HG03159 (cell line): ENCODE measurements at regions not wholly inside any gene's neighbourhood (a gene's known extent, or its start where the extent isn't known, plus 50 kb on each side); places are given as distances from the start of the nearest gene placed in this dataset.

Experiments used
- ATAC-seq: cut with Tn5 transposase; IDR thresholded peaks from one replicate; pipeline ENCODE4 v1.9.1; 2021; ENCODE audit warnings: mild to moderate bottlenecking, moderate library complexity; ENCODE audit not compliant: unreplicated experiment

DNA sequence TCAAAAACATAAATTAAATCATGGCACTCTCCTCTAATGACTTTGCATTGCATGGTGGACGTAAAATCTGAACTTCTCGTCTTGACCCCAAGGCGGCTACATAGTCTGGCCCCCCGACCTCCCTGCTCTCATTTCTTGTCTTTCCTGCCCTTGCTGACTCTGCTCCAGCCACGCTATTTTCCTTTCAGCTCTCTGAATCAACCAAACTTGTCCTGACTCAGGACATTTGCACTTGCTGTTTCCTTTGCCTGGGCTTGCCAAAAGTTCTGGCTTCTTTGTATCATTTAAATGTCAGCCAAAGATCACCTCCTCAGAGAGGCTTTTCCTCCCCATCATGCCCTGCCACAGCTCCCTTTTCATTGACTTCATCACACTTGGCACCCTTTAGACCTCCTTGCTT lies 107.7 kb upstream of the NFE2L3 start:
- no peak for ATAC-seq

- ATAC-seq = no peak
Observed at GRCh38 chr7:26046150-26046549, 105.8 kb upstream of the NFE2L3 start.

DNA sequence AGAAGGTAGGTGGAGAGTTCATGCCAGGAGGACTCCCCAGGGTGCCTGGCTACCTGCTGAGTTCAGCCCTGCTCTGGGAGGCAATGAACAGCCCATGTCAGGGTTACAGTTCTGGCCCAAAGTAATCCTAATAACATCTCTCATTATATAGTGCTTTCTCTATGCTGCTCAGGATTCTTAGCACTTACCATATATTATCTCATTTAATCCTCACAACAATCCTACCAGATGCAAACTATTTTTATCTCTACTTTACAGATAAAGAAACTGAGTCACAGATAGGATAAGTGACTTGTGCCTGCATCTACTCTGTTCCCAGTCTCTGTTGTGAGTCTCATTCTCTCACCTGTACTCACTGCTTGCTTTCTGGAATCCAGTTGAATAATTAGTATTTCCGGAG lies 105.1 kb upstream of the NFE2L3 start:
- ATAC-seq = no peak

DNA sequence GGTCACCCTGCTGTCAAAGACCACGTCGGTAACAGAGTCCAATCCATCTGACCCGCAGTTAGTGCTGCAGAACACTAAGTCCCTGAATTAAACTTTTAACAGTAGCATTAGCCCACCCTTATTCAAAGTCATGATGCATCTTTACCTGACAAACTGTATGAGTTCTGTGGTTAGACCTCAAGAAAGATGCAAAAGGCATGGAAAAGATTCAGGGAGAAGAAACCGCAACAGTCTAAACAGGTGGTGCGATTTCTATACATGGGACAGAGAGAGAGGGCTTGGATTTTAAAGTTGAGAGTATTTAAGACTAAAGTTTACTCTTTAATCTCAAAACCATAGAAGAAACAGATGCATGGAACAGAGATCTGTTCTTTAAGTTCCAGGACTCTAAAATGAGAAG lies 103.3 kb upstream of the NFE2L3 start:
- ATAC-seq = no peak

DNA sequence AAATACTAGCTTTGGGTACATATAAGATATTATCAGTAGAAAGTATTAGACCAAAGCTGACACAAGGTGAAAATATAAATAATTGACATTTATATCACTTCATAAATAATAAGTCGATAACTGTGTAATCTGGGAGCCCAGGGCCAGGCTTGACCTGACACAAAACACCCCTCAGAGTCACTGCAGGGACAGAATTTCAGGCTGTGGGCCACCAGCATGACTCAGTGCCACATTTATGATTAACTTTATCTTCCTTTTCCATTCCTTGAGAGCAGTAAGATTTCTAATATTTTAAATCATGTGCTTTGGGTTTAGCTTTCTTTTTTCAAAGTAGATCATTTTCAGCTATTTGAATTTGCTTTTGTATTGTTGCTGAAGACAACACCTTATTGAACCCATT lies 102.9 kb upstream of the NFE2L3 start:
- no peak for ATAC-seq

DNA sequence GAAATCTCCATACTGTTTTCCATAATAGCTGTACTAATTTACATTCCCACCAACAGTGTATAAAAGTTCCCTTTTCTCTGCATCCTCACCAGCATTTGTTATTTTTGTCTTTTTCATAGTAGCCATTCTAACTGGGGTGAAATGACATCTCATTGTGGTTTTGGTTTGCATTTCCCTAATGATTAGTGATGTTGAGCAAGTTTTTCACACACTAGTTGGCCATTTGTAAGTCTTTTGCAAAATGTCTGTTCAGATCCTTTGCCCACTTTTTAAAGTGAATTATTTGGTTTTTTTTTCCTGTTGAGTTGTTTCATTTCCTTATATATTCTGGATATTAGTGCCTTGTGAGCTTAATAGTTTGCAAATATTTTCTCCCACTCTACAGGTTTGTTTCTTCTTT lies 101.0 kb upstream of the NFE2L3 start:
- ATAC-seq = no peak

DNA sequence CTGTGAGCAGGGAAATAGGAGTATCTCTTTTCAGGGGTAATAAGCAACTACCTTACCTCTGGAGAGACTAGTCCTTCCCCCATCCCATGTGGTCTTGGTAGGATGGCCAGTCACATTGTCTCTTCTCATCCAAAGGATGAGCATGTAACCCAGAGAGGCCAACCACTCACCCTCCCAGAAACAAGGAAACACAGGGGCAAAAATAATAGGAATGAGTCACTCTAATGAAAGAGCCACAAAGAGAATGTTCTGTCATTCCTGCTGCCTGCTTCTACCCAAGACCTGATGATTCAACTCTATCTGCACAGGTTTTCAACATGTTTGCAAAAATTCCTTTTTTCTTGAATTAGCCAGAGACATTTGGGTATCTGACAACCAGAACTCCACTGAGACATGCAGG lies 99.3 kb upstream of the NFE2L3 start:
- no peak for ATAC-seq

DNA sequence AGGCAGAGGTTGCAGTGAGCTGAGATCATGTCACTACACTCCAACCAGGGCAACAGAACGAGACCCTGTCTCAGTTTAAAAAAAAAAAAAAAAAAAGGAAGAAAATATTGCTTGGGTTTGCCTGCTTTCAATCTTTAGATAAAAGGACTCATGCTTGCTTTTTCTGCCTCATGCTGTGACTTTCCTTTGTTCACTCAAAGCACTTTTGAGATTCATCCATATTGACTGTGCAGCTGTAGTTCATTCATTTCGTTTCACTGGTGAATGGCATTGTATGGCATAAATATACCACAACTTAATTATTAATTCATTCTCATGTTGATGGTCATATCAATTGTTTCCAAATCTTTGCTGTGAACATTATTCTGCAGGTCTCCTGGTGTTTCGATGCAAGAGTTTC lies 97.6 kb upstream of the NFE2L3 start:
- no peak for ATAC-seq

- ATAC-seq = no peak
Observed at GRCh38 chr7:26055241-26055640, 96.8 kb upstream of the NFE2L3 start.

DNA sequence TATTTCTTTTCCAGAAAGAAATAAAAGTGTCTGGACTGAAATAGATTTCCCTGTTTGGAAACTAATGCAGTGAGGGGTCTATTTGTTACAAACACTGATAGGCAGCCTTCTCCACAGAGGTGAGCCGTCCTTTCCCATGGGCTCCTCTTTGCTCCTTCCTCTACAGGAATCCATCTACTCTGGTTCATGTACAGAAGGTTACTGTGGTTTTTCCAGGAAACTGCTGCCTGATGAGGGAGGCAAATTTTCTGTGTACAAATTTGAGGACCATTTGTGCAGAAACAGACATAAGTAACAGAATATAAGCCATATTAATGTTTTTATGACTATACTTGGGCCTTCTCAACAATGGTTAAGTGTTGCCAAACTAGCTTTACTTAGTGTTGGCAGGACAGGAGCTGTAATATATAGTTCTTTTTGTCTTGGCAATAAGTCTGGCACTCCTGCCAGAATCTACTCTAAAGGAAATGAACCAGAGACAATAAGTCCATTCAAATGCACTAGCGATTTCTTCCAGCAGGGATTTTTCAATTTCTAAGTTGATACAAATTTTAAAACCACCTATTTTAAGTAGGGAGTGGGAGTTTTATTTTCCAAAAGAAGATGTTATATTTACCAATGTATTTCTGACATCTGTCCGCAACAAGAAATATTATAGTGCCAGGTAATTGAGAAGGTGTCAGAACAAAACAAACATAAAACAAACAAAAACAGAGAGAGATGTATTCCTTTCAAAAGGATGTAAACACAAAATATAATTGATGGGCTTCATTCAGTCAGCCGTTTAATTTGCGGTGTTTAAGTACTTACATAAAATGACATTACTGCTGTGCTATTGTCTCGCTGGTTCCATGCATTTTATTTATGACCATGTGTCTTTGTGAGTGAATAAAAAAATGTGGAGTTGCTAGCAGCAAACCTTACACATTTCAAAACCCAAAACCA lies 91.0 kb upstream of the NFE2L3 start:
- no peak for ATAC-seq

GRCh38 chr7:26061678-26062603 lies 90.1 kb upstream of the NFE2L3 start:
- peak; percentile 63 for ATAC-seq

- no peak for ATAC-seq
Observed at GRCh38 chr7:26065652-26066051, 86.3 kb upstream of the NFE2L3 start.

GRCh38 chr7:26066736-26067135 lies 85.3 kb upstream of the NFE2L3 start:
- no peak for ATAC-seq

GRCh38 chr7:26070290-26070689 lies 81.7 kb upstream of the NFE2L3 start:
- no peak for ATAC-seq

DNA sequence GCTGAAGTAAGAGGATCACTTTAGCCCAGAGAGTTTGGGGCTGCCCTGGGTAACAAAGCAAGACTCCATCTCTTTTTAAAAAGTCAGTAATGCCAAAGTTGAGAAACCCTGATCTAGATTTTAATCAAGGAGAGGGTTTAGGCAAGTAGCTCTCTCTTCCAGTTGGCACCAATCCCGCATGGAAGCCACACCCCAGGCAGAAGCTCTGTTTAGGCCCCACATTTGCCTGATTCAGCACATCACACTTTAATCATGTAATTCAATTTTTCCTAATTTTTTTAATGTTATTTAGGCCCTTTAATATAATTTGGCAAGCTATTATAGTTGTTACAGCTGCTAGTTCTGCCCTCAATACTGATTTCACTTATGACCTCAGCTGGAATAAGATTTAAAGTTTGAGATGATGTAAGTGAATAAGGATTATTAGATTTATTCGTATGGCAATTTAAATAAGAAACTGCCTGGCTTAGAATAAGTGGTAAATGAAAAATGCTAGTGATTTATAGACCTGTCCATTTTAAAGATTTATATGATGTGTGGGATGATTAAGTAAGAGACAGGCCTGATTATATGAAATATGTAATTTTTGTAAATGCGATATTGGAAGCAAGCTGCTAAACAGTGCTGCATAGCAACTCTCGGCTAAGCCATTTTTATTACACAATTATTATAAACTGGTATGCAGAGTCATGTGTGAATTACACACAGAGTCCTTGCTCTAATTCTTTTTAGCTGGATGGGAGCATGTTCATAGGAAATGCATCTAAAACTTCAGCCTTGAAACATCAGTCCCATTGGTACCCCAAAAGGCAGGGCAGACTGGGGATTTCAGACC lies 80.2 kb upstream of the NFE2L3 start:
- ATAC-seq = no peak

DNA sequence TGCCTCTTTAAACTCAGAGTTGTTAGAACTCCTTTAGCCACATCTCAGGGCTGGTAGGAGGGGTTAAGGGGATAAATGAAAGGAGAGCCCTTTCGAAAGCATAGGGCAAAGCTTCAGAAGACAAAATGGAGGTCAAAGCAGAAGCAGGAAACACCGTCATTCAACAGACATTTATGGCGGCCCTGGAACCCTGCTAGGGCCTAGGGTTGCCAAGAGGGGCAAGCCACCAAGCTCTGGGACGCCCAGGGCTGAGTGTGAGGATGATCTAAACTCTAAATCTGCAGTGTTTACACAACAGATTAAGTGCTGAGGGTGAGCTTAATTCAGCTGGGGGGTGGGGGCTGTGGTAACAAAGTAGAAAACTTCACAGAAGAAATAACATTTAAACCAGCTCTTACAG lies 79.0 kb upstream of the NFE2L3 start:
- ATAC-seq = no peak

- ATAC-seq = no peak
Observed at GRCh38 chr7:26074919-26075318, 77.1 kb upstream of the NFE2L3 start.

GRCh38 chr7:26076691-26077090 lies 75.3 kb upstream of the NFE2L3 start:
- no peak for ATAC-seq

DNA sequence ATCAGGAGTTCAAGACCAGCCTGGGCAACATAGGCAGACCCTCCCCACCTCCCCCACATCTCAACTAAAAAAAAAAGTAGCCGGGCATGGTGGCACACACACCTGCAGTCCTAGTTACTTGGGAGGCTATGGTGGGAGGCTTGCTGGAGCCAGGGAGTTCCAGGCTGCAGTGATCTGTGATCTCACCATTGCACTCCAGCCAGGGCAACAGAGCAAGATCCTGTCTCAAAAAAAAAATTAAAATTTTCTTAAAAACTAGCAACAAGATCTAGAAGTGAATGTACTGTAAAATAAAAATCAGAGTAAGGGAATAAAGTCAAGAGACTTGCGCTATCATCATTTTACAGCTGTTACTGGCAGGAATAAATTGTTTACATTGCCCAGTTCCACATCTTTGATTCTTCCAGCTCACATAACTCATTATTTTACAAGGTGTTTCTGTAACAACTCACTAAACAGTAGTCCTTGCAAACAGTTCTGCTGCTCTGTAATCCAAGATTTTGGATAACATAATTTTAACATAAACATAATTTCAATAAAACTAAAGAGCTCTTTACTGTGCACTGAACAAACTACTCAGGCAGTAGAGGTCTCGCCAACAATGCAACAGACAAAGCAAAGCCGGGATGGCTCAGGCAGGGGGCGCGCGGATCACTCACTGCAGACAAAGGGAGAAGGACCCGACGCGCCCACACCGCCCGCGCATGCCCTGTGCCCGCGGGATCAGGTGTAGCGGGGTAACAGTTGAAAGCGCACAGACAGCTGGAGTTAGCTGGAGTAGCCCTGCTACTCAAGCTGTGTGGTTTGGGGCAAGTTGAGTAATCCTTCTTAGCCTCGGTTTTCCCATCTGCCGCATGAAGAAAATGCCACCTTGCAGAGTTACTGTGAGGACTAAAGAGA lies 73.3 kb upstream of the NFE2L3 start:
- ATAC-seq = peak; percentile 84

- ATAC-seq = no peak
Observed at GRCh38 chr7:26081638-26082037, 70.4 kb upstream of the NFE2L3 start.
